ENCODE measurements at regions not wholly inside any gene's neighbourhood (a gene's known extent, or its start where the extent isn't known, plus 50 kb on each side); places are given as distances from the start of the nearest gene placed in this dataset.

GRCh38 chr13:89603187-89603586 lies 1744.3 kb upstream of the MIR17HG start:
- DNase-seq (ENCODE audit: low read depth, low spot score), result no peak
- in situ Hi-C loops (cut with HindIII; ENCODE audit: low sequenced_read_pairs), result no loop called here

GRCh38 chr13:89609318-89609717 lies 1738.2 kb upstream of the MIR17HG start:
- DNase-seq (ENCODE audit: low read depth, low spot score), result no peak
- H3K4me3 ChIP-seq (ENCODE audit: low read depth, low read length), result no peak overlapping the region
- no peak for TF ChIP-seq CTCF (IDR thresholded peaks at IDR 0.05; ENCODE audit: low read depth, low read length)
- in situ Hi-C loops (cut with HindIII; ENCODE audit: low sequenced_read_pairs), result no loop called here

More at GRCh38 chr13:89603187-89603586, 1744.3 kb upstream of the MIR17HG start:
- TF ChIP-seq CTCF (IDR thresholded peaks at IDR 0.05; ENCODE audit: low read depth, low read length), result no peak
- H3K4me3 ChIP-seq (ENCODE audit: low read depth, low read length), result no peak overlapping the region

GRCh38 chr13:89610331-89610730 lies 1737.2 kb upstream of the MIR17HG start:
- no peak for DNase-seq (ENCODE audit: low read depth, low spot score)
- no peak overlapping the region for H3K4me3 ChIP-seq (ENCODE audit: low read depth, low read length)
- in situ Hi-C loops (cut with HindIII; ENCODE audit: low sequenced_read_pairs), result no loop called here
- TF ChIP-seq CTCF (IDR thresholded peaks at IDR 0.05; ENCODE audit: low read depth, low read length), result no peak

- in situ Hi-C loops (cut with HindIII; ENCODE audit: low sequenced_read_pairs), result no loop called here
- no peak for DNase-seq (ENCODE audit: low read depth, low spot score)
- no peak overlapping the region for H3K4me3 ChIP-seq (ENCODE audit: low read depth, low read length)
- no peak for TF ChIP-seq CTCF (IDR thresholded peaks at IDR 0.05; ENCODE audit: low read depth, low read length)
Measured at GRCh38 chr13:89610881-89611280, 1736.6 kb upstream of the MIR17HG start.

GRCh38 chr13:89627996-89628395 lies 1719.5 kb upstream of the MIR17HG start:
- in situ Hi-C loops (cut with HindIII; ENCODE audit: low sequenced_read_pairs), result no loop called here
- no peak for TF ChIP-seq CTCF (IDR thresholded peaks at IDR 0.05; ENCODE audit: low read depth, low read length)
- no peak overlapping the region for H3K4me3 ChIP-seq (ENCODE audit: low read depth, low read length)
- DNase-seq (ENCODE audit: low read depth, low spot score), result peak; percentile 4

GRCh38 chr13:89628567-89628966 lies 1718.9 kb upstream of the MIR17HG start:
- DNase-seq (ENCODE audit: low read depth, low spot score), result no peak
- no peak for TF ChIP-seq CTCF (IDR thresholded peaks at IDR 0.05; ENCODE audit: low read depth, low read length)
- no peak overlapping the region for H3K4me3 ChIP-seq (ENCODE audit: low read depth, low read length)
- in situ Hi-C loops (cut with HindIII; ENCODE audit: low sequenced_read_pairs), result no loop called here

GRCh38 chr13:89650226-89650625 lies 1697.3 kb upstream of the MIR17HG start:
- in situ Hi-C loops (cut with HindIII; ENCODE audit: low sequenced_read_pairs), result no loop called here
- H3K4me3 ChIP-seq (ENCODE audit: low read depth, low read length), result no peak overlapping the region
- no peak for TF ChIP-seq CTCF (IDR thresholded peaks at IDR 0.05; ENCODE audit: low read depth, low read length)
- DNase-seq (ENCODE audit: low read depth, low spot score), result no peak

All from astrocyte of the spinal cord (primary cell).